ENCODE measurements at regions not wholly inside any gene's neighbourhood (a gene's known extent, or its start where the extent isn't known, plus 50 kb on each side); places are given as distances from the start of the nearest gene placed in this dataset.

DNA sequence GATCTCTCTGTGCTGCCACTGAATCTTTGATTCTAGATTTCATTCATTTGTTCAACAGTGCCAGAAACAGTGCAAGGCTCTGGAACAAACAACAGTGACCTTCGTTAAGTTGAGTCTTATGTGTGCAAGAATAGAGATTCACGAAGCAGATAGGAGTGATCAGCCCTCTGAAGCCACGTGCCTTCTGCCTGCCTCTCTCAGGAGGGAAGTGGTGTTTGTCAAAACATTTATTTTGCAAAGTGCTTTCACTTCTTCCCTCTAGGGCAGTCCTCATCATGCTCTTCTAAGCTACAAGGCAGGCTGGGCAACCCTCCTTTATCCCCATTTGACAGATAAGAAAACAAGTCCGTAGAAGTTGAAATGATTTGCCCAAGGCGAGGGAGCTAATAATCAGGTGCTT, 204.3 kb downstream of the TFAP2C start:
- Histone ChIP-seq H3K4me1 (ENCODE audit: control insufficient read depth, insufficient read depth, low read length) (peaks cover 4% of the 10 kb centered on the region), H3K36me3 (ENCODE audit: control insufficient read depth, insufficient read depth, low read length) (no peaks in the 10 kb centered on the region), H3K27me3 (ENCODE audit: control insufficient read depth, insufficient read depth, low read length, poor library complexity, severe bottlenecking) (peaks cover 48% of the 10 kb centered on the region), H3K9me3 (ENCODE audit: control insufficient read depth, low read length) (no peaks in the 10 kb centered on the region), H3K4me3 (ENCODE audit: low read length) (no peak overlapping the region), H3K9ac (ENCODE audit: extremely low read depth, low read length, poor library complexity, severe bottlenecking) (no peak overlapping the region), H3K27ac (ENCODE audit: low read depth, low read length) (no peak overlapping the region)
- Mint-ChIP-seq H3K9me3 (no peaks in the 10 kb centered on the region), H3K27ac (no peak overlapping the region), H3K4me3 (no peak overlapping the region), H3K27me3 (ENCODE audit: insufficient read depth) (peaks cover 67% of the 10 kb centered on the region), H3K36me3 (ENCODE audit: low read depth) (no peaks in the 10 kb centered on the region), H3K4me1 (peaks cover 39% of the 10 kb centered on the region)
- no peak for DNase-seq
- WGBS, 2 experiments (ENCODE audit: insufficient coverage in 1 of 2, insufficient read length in 1 of 2) = 91% methylated on average over 4 to 5 of the region's 5 CpGs
- TF ChIP-seq, protein P1, sequence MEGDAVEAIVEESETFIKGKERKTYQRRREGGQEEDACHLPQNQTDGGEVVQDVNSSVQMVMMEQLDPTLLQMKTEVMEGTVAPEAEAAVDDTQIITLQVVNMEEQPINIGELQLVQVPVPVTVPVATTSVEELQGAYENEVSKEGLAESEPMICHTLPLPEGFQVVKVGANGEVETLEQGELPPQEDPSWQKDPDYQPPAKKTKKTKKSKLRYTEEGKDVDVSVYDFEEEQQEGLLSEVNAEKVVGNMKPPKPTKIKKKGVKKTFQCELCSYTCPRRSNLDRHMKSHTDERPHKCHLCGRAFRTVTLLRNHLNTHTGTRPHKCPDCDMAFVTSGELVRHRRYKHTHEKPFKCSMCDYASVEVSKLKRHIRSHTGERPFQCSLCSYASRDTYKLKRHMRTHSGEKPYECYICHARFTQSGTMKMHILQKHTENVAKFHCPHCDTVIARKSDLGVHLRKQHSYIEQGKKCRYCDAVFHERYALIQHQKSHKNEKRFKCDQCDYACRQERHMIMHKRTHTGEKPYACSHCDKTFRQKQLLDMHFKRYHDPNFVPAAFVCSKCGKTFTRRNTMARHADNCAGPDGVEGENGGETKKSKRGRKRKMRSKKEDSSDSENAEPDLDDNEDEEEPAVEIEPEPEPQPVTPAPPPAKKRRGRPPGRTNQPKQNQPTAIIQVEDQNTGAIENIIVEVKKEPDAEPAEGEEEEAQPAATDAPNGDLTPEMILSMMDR (conservative IDR thresholded peaks at IDR 0.05) = no peak

DNA sequence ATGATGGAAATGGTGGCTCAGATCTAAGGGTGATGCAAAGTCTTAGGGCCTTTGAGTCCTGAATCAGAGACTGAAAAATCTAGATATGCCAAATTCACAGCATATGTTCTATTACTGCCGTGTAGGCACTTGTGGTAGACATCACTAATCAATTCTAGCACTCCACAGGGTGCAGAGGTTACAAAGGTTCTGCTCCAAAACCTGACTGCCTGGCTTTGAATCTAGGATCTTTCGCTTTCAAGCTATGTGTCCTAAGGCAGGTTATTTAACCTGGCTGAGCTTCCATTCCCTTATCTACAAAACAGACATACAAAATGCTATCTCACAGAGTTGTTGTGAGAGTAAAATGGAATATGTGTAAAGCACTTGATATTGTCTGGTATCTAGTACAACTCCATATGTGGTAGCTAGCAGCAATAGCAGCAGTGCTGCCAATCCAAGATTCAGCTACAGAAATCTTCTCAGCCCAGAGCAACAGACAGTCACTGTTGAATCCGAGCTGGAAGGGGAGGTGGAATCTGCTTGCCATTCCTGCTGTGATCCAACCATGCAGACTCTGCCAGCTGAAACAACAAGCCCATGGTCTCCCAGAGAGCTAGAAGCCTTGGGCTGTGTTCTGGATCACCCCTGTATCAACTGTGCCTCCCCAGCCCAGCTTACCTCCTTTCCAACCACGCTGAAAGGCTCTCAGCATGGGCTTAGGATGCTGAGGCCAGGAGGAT, 206.9 kb downstream of the TFAP2C start:
- Mint-ChIP-seq H3K27ac (no peak overlapping the region), H3K4me3 (no peak overlapping the region), H3K36me3 (ENCODE audit: low read depth) (no peaks in the 10 kb centered on the region), H3K4me1 (peaks cover 25% of the 10 kb centered on the region), H3K9me3 (no peaks in the 10 kb centered on the region), H3K27me3 (ENCODE audit: insufficient read depth) (peaks cover 58% of the 10 kb centered on the region)
- Histone ChIP-seq H3K4me3 (ENCODE audit: low read length) (no peak overlapping the region), H3K27ac (ENCODE audit: low read depth, low read length) (no peak overlapping the region), H3K4me1 (ENCODE audit: control insufficient read depth, insufficient read depth, low read length) (no peaks in the 10 kb centered on the region), H3K27me3 (ENCODE audit: control insufficient read depth, insufficient read depth, low read length, poor library complexity, severe bottlenecking) (peaks cover 30% of the 10 kb centered on the region), H3K9ac (ENCODE audit: extremely low read depth, low read length, poor library complexity, severe bottlenecking) (no peak overlapping the region), H3K9me3 (ENCODE audit: control insufficient read depth, low read length) (no peaks in the 10 kb centered on the region), H3K36me3 (ENCODE audit: control insufficient read depth, insufficient read depth, low read length) (no peaks in the 10 kb centered on the region)
- WGBS, 2 experiments (ENCODE audit: insufficient coverage in 1 of 2, insufficient read length in 1 of 2) = 76 to 88% methylated on average over 3 to 4 of the region's 4 CpGs
- no peak for DNase-seq
- TF ChIP-seq, protein P1 (conservative IDR thresholded peaks at IDR 0.05) = no peak

DNA sequence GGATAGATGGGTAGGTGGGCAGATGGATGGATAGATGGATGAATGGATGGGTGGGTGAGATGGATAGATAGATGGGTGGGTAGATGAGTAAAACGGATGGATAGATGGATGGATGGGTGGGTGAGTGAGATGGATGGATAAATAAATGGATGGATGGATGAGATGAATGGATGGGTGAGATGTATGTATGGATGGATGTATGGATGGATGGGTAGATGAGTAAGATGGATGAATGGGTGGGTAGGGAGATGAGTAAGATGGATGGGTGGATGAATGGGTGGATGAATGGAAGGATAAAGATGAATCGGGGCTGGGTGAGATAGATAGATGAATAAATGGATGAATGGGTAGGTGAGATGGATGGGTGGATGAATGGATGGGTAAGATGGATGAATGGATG, 210.1 kb downstream of the TFAP2C start:
- Histone ChIP-seq H3K4me3 (ENCODE audit: low read length) (no peak overlapping the region), H3K9ac (ENCODE audit: extremely low read depth, low read length, poor library complexity, severe bottlenecking) (no peak overlapping the region), H3K27me3 (ENCODE audit: control insufficient read depth, insufficient read depth, low read length, poor library complexity, severe bottlenecking) (peaks cover 18% of the 10 kb centered on the region), H3K27ac (ENCODE audit: low read depth, low read length) (no peak overlapping the region), H3K9me3 (ENCODE audit: control insufficient read depth, low read length) (no peaks in the 10 kb centered on the region), H3K4me1 (ENCODE audit: control insufficient read depth, insufficient read depth, low read length) (no peaks in the 10 kb centered on the region), H3K36me3 (ENCODE audit: control insufficient read depth, insufficient read depth, low read length) (no peaks in the 10 kb centered on the region)
- Mint-ChIP-seq H3K9me3 (no peaks in the 10 kb centered on the region), H3K4me3 (no peak overlapping the region), H3K36me3 (ENCODE audit: low read depth) (no peaks in the 10 kb centered on the region), H3K4me1 (peaks cover 16% of the 10 kb centered on the region), H3K27ac (no peak overlapping the region), H3K27me3 (ENCODE audit: insufficient read depth) (peaks cover 53% of the 10 kb centered on the region)
- 91 to 95% methylated on average over 1 to 2 of the region's 2 CpGs for WGBS, 2 experiments (ENCODE audit: insufficient coverage in 1 of 2, insufficient read length in 1 of 2)
- DNase-seq = no peak
- TF ChIP-seq, protein P1 (conservative IDR thresholded peaks at IDR 0.05) = no peak

All from endodermal cell (in vitro differentiated cells).